ENCODE measurements at regions not wholly inside any gene's neighbourhood (a gene's known extent, or its start where the extent isn't known, plus 50 kb on each side); places are given as distances from the start of the nearest gene placed in this dataset.
A peak's percentile ranks its signal among the peaks of the same experiment; 100 is the strongest.

GRCh38 chr9:82583524-82583923 lies 479.4 kb downstream of the RASEF start:
- intact Hi-C loops (cut with DNase I): no loop called here
- Histone ChIP-seq H3K4me3 (no peak overlapping the region), H3K4me1 (peaks cover 0 to 23% (median 7%) of the 10 kb centered on the region in 4 donors), H3K27ac (no peak overlapping the region), H3K9me3 (no peaks in the 10 kb centered on the region), H3K27me3 (no peaks in the 10 kb centered on the region), H3K36me3 (no peaks in the 10 kb centered on the region)
- WGBS, 2 donors: 87 to 91% methylated on average over 7 of the region's 7 CpGs
- DNase-seq: no peak
- TF ChIP-seq POLR2AphosphoS5 (IDR thresholded peaks at IDR 0.05) (peak in 2 of 4 donors; percentile 55 to 60), EP300 (IDR thresholded peaks at IDR 0.05) (no peak), POLR2A (IDR thresholded peaks at IDR 0.05) (no peak)

GRCh38 chr9:82584349-82584863 lies 478.5 kb downstream of the RASEF start:
- no peak for DNase-seq
- TF ChIP-seq CTCF (IDR thresholded peaks at IDR 0.05): no peak
- TF ChIP-seq EP300 (IDR thresholded peaks at IDR 0.05): no peak
- no peak for TF ChIP-seq POLR2AphosphoS5 (IDR thresholded peaks at IDR 0.05)
- TF ChIP-seq POLR2A (IDR thresholded peaks at IDR 0.05): no peak
- Histone ChIP-seq H3K4me3 (no peak overlapping the region), H3K27ac (no peak overlapping the region), H3K36me3 (no peaks in the 10 kb centered on the region), H3K9me3 (no peaks in the 10 kb centered on the region), H3K4me1 (peaks cover 0 to 28% (median 10%) of the 10 kb centered on the region in 4 donors), H3K27me3 (no peaks in the 10 kb centered on the region)
- intact Hi-C loops (cut with DNase I): no loop called here
- WGBS, 2 donors: 81% methylated on average over 5 of the region's 5 CpGs

GRCh38 chr9:82586918-82587356 lies 476.0 kb downstream of the RASEF start:
- intact Hi-C loops (cut with DNase I): no loop called here

GRCh38 chr9:82588301-82589180 lies 474.4 kb downstream of the RASEF start:
- WGBS, 2 donors: 71 to 84% methylated on average over 6 of the region's 6 CpGs
- Histone ChIP-seq H3K4me1 (peaks cover 0 to 25% (median 10%) of the 10 kb centered on the region in 4 donors), H3K9me3 (no peaks in the 10 kb centered on the region), H3K27ac (no peak overlapping the region), H3K27me3 (no peaks in the 10 kb centered on the region), H3K4me3 (no peak overlapping the region), H3K36me3 (no peaks in the 10 kb centered on the region)
- intact Hi-C loops (cut with DNase I): no loop called here
- no peak for DNase-seq
- TF ChIP-seq POLR2AphosphoS5 (IDR thresholded peaks at IDR 0.05) (peak in 2 of 4 donors; percentile 22 to 37), EP300 (IDR thresholded peaks at IDR 0.05) (no peak), POLR2A (IDR thresholded peaks at IDR 0.05) (no peak), CTCF (IDR thresholded peaks at IDR 0.05) (no peak)

More at GRCh38 chr9:82586918-82587356, 476.0 kb downstream of the RASEF start:
- H3K27me3 ChIP-seq: no peaks in the 10 kb centered on the region
- H3K4me1 ChIP-seq: peaks cover 0 to 28% (median 10%) of the 10 kb centered on the region in 4 donors
- H3K36me3 ChIP-seq: no peaks in the 10 kb centered on the region
- H3K4me3 ChIP-seq: no peak overlapping the region
- 40 to 86% methylated on average over 3 of the region's 3 CpGs for WGBS, 2 donors
- H3K9me3 ChIP-seq: no peaks in the 10 kb centered on the region
- H3K27ac ChIP-seq: no peak overlapping the region
- TF ChIP-seq POLR2A (IDR thresholded peaks at IDR 0.05): no peak
- no peak for TF ChIP-seq POLR2AphosphoS5 (IDR thresholded peaks at IDR 0.05)
- no peak for TF ChIP-seq EP300 (IDR thresholded peaks at IDR 0.05)
- no peak for TF ChIP-seq CTCF (IDR thresholded peaks at IDR 0.05)
- DNase-seq: no peak

GRCh38 chr9:82590845-82591244 lies 472.1 kb downstream of the RASEF start:
- Histone ChIP-seq H3K36me3 (no peaks in the 10 kb centered on the region), H3K9me3 (no peaks in the 10 kb centered on the region), H3K27ac (no peak overlapping the region), H3K4me3 (no peak overlapping the region), H3K4me1 (peaks cover 0 to 12% (median 5%) of the 10 kb centered on the region in 4 donors), H3K27me3 (no peaks in the 10 kb centered on the region)
- WGBS, 2 donors: 94% methylated on average over 3 of the region's 3 CpGs
- TF ChIP-seq POLR2AphosphoS5 (IDR thresholded peaks at IDR 0.05) (no peak), POLR2A (IDR thresholded peaks at IDR 0.05) (no peak), EP300 (IDR thresholded peaks at IDR 0.05) (no peak), CTCF (IDR thresholded peaks at IDR 0.05) (no peak)
- intact Hi-C loops (cut with DNase I): no loop called here
- DNase-seq: no peak
